IPS-18c (cell line): ENCODE measurements at regions not wholly inside any gene's neighbourhood (a gene's known extent, or its start where the extent isn't known, plus 50 kb on each side); places are given as distances from the start of the nearest gene placed in this dataset.

Source experiments
- H3K4me3 ChIP-seq: 2 replicates; pipeline ENCODE4 v1.7.0; 2013; ENCODE audit warnings: low read depth, mild to moderate bottlenecking, low read length, moderate library complexity; ENCODE audit not compliant: insufficient read depth
- H3K9me3 ChIP-seq: one replicate; pipeline ENCODE4 v1.6.1; 2013; ENCODE audit warnings: mild to moderate bottlenecking, low read length, moderate library complexity; ENCODE audit not compliant: control insufficient read depth, insufficient read depth

DNA sequence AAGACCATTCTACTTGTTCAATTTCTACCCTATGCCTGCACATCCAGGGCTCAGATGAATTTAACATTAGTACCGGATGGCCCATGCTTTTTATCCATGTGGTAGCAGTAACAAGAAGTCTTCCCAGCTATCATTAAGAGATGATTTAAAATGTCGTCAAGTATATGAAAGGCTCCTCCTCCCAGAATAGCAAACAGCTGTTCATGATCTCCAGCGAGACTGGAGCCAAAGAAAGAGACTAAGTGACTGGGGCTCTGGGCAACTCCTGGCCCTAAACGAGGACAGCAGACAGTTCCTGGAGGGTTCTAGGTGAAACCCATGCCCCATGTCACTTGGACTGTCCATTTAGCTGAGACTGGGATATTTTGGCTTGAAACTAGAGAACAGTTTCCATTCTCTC lies 160.8 kb downstream of the CDC5L start:
- Histone ChIP-seq H3K9me3 (no peaks in the 10 kb centered on the region), H3K4me3 (no peak overlapping the region)

DNA sequence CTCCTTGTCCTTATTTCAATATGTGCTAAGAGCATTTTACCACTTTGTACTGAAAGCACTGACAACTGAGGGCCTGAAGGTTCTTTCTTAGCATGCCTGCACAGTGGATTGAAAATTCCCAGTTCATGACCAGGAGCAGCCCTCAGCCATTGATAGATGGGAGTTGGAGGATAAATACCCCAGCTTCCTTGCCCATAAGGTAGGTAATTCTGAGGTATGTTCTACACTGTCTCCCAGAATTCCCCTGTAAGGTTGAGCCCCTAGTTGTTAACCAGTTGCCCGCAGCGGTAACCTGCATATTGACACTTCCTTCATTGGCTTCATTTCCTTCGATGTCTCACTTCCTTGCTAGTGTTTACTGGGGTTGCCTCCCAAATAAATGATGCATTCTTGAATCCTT lies 162.0 kb downstream of the CDC5L start:
- no peaks in the 10 kb centered on the region for H3K9me3 ChIP-seq
- H3K4me3 ChIP-seq: no peak overlapping the region

DNA sequence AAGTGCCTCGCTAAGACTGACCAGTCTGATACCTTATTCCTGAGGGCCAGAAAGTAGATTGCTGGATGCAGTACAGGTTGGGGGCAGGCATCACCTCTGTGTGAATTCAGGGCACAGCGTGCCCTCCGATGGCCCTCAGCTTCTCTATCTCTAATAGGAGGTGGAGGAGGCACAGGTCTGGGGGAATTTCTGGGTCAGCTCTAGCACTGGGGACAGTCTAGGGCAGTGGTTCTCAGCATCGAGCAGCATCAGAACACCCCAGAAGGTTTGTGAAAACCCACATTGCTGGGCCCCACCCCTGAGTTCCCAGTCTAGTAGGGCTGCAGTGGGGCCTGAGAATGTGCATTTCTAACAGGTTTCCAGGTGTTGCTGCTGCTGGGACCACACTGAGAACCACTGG lies 166.7 kb downstream of the CDC5L start:
- Histone ChIP-seq H3K4me3 (no peak overlapping the region), H3K9me3 (no peaks in the 10 kb centered on the region)

DNA sequence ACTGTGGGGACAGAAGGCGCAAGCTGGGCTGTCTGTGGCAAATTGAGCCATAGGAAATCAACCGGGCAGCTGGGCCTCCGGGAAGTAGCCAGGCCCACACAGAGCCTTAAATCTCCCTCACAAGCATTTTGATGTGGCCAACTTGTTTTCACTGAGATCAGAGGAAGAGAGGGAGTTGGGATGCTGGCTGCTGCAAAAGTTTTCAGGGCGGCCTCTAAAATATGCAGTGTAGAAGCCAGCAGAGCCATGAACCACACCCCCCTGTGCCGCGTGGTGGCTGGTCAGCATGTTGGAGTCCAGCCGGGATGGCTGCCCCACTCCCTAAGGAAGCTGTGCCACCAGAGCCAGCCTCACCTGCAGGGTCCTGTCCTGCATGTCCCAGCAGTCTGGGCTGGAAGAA lies 167.4 kb downstream of the CDC5L start:
- Histone ChIP-seq H3K9me3 (no peaks in the 10 kb centered on the region), H3K4me3 (no peak overlapping the region)

DNA sequence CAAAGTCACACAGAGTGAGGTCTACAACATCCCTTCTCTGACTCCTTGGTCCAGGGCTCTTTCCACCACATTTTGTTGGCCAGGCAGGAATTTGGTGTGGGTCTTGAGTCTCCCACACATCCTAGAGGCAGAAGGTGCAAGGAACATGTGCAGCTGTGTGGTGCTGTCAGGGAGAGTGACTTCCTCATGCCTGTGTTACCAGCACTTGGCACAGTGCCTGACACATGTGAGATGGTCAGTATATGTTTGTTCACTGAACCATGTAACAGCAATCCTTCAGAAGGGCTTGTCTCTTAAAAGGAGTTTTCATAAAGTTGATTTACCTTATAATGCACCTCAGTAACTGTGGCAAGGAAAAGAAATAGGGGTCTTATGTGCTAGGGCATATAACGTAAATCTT lies 168.5 kb downstream of the CDC5L start:
- Histone ChIP-seq H3K4me3 (no peak overlapping the region), H3K9me3 (no peaks in the 10 kb centered on the region)

DNA sequence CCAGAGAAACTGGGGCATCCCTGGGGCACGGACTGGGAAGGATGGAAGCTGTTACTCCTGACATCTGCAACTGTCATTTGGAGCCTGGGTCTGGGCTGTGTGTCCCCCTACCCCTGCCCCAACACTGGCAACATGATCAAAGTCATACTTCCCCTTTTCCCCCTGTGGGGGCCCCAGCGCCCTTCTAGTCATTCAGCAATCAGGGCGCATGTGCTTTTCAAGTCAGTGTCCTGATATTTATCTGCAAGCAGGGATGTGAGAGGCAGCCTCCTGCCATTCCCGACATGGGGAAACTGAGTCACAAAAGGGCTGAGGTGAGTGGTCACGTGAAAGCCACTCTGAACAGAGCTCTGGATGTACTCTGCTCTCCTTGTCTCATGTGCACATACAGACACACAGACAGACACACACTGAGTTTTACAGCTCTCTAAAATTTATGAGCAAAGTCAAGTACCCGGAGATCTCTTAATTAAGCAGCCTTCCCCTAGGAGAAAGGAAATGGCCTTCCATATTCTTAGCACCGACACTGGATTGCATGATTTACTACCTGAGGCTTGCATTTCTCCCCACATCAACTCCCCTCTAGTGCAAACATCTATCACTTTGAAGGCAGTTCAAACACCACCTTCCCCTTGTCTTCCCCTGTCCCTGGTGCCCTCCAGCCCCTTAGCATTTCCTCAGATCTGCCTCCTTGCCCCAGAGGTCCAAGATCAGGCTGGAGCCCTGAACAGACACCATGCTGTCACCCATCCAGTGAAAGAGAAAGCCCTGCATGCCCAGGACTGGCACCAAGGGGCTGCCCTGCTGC lies 170.7 kb downstream of the CDC5L start:
- Histone ChIP-seq H3K4me3 (no peak overlapping the region), H3K9me3 (no peaks in the 10 kb centered on the region)

DNA sequence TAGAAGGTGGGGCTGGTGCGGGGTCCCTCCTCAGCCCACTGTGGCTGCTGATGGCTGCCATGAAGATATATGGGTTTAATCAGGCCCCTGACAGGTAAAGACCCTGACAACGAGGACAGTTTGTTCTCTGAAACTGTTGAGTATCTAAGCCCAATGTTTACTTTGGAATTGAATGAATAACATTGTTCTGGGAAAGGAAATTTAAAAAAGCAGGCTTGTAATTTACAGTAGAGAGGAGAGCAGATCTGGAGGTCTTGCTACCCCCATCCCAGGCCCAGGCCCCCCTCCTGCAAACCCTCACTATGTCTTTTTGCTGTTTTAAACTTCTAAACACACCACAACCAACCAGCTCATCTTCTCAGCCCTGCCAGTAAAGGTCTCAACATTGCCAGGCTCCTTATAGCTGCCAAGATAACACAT lies 171.3 kb downstream of the CDC5L start:
- Histone ChIP-seq H3K9me3 (no peaks in the 10 kb centered on the region), H3K4me3 (no peak overlapping the region)

DNA sequence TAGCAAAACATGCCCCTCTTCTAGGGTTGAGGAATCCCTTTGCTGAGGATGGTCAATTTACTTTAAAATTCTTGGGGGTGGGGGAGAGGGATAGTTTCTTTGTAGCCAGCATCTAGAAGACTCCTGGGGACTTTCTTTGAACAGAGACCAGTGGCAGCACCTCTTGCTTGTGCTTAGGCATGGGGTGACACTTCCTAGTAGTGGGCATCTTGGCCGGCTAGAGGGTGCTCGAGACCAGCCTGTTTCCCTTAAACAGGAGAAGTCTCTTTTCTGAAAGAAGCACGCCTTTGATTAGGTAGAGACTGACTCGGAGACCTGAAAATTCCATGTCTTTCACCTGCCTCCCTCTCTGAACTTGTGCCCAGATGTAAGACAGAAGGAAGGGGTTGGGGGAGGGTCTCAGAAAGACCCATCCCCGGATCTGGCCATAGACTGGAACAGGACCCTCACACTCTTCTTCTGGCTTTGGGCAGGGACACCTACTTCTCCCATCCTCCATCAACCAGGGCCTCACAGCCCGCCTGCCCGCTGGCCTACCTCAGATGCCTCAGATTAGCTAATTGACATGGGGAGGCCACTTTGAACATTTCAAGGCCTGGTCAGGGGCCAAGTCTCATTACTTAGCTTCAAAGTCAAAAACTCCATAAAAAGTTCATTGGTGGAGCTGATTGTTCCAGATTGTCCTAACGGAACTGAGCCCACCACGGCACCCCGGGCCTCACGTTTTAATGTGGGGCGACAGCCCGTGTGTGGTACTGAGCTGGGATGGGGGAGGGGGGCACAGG lies 172.2 kb downstream of the CDC5L start:
- H3K9me3 ChIP-seq: no peaks in the 10 kb centered on the region
- no peak overlapping the region for H3K4me3 ChIP-seq

DNA sequence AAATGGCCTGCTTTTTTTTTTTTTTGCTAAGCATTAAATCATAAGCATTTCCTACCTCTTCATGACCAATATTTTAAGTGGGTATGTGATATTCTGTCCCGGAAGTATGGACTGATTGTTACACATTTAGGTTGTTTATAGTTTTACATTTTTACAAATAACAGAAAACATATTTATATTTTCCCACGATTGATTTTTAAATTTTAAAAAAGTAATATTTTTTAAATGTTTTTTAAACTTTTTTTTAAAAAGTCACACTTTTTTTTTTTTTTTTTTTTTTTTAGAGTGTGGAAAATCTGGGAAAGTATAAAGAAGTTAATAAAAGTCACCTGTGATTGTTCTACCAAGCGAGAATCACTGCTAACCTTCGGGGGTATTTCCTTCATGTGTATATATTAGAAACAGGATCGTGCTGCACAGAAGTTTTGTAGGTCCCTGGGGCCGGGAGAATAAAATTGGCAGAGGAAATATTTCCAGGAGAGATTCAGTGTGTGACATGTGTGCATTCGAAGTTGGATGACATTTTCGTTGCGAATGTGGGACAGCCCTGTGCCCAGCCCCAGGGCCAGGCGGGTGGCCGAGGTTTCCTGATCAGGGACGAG lies 173.1 kb downstream of the CDC5L start:
- Histone ChIP-seq H3K4me3 (no peak overlapping the region), H3K9me3 (no peaks in the 10 kb centered on the region)

DNA sequence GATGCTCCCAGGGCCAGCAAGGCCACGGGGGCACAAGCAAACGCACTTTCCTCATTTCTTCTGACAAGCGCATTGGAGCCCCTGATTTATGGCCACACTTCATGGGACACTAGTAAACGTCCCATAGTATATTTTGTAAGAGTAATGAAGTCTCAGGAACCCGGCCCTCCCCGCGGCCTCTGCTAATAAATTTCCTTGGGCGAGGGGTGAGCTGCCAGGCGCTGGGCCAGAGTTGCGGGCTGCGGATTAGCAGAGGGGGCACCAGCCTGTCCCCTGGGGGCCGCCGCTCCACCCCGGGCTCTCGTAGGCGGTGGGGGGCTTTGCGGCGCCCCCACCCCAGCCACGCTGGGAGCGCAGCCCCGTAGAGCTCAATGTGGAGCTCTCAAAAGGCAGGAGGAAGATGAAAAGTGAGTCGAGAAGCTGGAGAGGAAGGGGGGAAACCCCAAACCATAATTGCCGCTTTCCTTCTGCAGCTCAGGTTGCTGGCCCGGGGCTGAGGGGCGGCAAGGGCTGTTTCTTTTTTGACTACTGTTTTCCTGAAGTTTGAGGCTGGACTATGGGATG lies 173.6 kb downstream of the CDC5L start:
- Histone ChIP-seq H3K4me3 (no peak overlapping the region), H3K9me3 (no peaks in the 10 kb centered on the region)

DNA sequence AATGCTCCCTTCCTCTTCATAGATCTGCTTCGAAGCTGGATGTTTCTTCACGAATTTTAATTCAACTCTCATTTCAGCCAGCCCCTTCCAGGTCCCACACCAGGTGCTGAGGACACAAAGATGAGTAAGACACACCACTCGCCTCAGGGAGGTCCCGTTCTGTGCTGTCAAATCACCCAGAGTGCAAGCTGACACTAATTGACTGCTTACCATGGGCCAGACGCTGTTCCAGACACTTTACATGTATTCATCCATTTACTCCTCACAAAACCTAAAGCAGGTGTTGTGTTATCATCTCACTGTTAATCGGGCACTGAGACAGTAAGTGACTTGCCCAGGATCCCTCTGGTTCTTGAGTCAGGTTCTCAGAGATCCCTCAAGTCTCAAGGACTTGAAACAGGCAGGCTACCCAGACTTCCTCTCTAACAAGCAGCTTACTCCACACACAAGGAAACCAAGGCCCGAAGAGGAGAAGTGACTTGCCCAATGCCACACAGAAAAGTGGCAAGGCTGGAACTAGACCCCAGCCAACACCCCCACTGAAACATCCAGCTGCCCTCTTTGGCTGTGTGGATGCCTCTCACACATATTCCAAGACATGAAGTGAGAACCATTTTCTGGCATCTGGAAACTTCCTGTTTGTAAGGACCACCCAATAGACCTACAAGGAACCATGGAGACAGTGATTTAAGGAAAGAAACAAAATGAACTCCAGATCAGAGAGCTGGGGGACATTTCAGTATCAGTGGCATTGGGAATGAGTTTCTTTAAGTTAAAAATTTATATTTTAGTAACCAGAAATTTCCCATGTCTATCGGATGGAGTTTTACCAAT lies 174.5 kb downstream of the CDC5L start:
- H3K4me3 ChIP-seq: no peak overlapping the region
- H3K9me3 ChIP-seq: no peaks in the 10 kb centered on the region

DNA sequence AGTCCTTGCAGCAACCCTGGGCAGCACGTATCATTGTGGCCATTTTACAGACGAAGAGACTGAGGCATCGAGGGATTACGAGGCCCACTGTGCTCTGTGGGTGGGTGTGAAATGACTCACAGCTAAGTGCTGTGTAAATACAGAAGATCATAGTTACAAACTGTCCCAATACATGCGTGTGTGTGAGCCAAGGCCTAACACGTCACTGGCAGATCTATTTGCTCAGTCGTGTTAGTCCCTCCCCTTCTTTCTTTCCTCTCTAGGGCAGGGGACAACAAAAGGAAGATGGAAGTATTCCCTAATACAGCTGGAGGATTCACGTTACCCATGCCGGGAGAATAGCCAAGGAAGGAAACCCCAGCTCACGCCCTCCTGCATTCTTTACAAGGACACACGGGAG lies 175.9 kb downstream of the CDC5L start:
- Histone ChIP-seq H3K9me3 (no peaks in the 10 kb centered on the region), H3K4me3 (no peak overlapping the region)

DNA sequence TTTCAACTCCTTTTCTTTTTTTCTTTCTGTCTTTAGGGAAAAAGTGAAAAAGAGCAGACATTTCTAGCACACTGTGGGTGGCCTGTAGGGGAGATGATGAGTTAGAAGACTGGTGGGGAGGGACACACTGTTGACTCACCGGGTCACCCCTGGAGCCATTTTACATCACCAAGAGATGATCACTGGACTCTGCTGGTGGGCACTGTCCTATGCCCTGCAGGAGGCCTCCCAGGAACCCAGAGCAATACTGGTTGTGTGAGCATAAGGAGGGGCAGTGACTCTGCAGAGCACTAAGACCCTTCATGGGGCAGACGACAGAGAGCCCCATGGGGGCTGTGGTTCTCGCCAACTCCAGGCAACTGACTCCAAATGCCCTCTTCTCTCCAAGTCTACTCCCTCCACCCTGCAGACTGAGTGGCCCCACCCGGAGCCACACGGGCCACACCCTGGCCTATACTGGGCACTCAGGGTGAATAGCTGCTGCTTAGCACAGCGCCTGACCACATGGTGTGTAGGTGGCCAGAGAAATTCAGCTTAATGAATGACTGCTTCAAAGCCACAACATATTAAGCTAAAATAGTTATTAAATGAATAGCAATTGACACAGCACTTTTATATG lies 177.5 kb downstream of the CDC5L start:
- H3K9me3 ChIP-seq: no peaks in the 10 kb centered on the region
- H3K4me3 ChIP-seq: no peak overlapping the region

DNA sequence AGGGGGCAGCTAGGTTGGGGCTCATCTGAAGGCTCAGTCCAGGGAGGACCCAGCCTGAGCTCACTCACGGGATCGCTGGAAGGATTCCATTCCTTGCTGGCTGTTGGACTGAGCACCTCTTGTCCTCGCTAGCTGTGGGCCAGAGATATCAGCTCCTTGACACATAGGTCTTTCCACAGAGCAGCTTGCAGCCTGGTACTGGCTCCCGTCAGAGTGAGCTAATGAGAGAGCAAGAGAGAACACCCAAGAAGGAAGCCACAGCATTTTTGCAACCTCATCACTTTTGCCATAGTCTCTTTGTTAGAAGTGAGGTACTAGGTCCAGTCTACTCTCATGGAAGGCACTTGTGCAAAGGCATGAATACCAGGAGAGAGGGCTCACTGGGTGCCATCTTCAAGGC lies 179.9 kb downstream of the CDC5L start:
- Histone ChIP-seq H3K4me3 (no peak overlapping the region), H3K9me3 (no peaks in the 10 kb centered on the region)

DNA sequence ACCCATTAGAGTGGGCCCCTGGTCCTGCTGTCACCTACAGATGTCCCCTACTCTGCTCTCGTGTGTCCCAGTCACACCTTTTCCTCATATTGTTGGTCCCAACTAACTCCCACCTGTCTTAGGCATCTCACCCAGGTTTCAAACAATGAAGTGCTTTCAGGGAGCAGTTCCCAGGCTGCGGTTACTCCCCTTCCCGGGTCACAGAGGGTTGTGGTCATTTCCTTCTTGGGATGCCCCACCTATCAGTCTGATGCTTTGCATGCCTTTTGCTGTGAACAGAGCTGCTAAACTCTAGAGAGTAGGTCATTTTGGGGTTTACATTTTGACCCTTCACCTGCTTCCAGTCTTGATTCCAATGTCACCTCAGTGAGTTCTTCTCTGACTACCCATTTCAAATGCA lies 181.6 kb downstream of the CDC5L start:
- Histone ChIP-seq H3K4me3 (no peak overlapping the region), H3K9me3 (no peaks in the 10 kb centered on the region)

DNA sequence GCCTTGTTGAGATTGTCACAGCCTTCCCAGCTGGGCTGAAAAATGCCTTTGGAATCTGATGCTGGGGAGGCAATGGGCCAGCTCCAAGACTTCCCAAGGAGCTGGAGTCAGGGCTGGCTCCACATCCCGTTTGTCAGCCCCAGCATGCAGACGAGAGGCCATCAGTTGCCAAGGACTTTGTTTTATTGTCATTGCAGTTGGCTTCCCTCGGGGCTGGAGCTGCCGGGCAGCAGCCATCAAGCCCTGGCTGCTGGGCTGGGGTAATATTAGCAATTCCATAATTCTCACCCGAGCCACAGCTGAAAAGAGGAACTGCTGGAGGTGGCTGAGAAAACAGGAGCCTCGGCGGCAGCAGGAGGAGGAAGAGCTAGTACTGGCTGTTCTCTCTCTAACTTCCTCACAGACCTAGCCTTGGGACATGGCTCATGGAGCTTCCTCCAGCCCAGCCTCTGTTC lies 182.5 kb downstream of the CDC5L start:
- no peaks in the 10 kb centered on the region for H3K9me3 ChIP-seq
- H3K4me3 ChIP-seq: no peak overlapping the region

DNA sequence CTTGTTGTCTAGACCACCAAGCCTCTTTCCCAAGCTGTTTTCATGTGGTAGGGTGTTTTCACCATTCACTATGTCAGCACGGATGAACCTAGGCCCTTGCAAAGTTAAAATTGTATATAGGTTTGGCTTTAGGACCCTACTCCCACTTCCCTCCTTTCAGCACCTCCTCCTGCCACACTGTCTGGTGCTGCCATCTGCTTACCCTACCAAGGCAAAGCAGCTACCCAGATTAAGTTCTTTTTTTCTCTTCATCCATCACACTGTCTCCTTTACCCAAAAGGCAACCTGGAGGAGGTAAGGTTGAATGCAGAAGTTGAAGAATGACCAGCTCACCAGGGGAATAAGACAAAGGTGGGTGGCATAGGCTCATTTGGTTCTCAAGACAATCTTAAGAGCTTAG lies 184.0 kb downstream of the CDC5L start:
- no peak overlapping the region for H3K4me3 ChIP-seq
- H3K9me3 ChIP-seq: no peaks in the 10 kb centered on the region
